A549 (cell line): ENCODE measurements at regions not wholly inside any gene's neighbourhood (a gene's known extent, or its start where the extent isn't known, plus 50 kb on each side); places are given as distances from the start of the nearest gene placed in this dataset.

Source experiments
- ATAC-seq, 2 experiments: fragments of 200-7000 bp in 1 of 2; fragments of >200 bp in 1 of 2; cut with Nextera tagmentation in 1 of 2; cut with Tn5 transposase in 1 of 2; 3 replicates each; pipeline versions ENCODE4 v1.8.0 to v1.9.1; 2018 to 2020; ENCODE audit warnings: mild to moderate bottlenecking in 1 of 2, moderate library complexity in 1 of 2
- CTCF ChIA-PET: fragments of 300-600 bp; sonication (Branson Sonifier 250); formaldehyde crosslinking; extraction: SDS; loops from one replicate; lab custom pipeline; 2021; ENCODE audit warnings: antibody characterized with exemption, inconsistent platforms; lab: Yijun Ruan, JAX
- POLR2A ChIA-PET: fragments of 350-600 bp; formaldehyde crosslinking; extraction: SDS; loops from one replicate; lab custom pipeline; 2021; ENCODE audit warnings: antibody characterized with exemption, inconsistent platforms; lab: Yijun Ruan, JAX
- DNase-seq, 2 experiments: peaks; one replicate each; pipeline versions ENCODE4 v3.0.0 to v3.0.0-alpha.2; 2011 to 2016; ENCODE audit warnings: low read depth in 1 of 2, low spot score in 1 of 2
- FAIRE-seq: peaks from 2 replicates; lab custom pipeline; 2011; peaks lifted over from hg19 to GRCh38; lab: Jason Lieb, UNC
- H3K27ac ChIP-seq, 2 experiments: fragments of >200 bp; sonication (Bioruptor Twin); formaldehyde crosslinking; 3 replicates each; pipeline ENCODE4 v1.5.1; 2016 to 2017
- H3K4me1 ChIP-seq: fragments of >200 bp; sonication (Bioruptor Twin); formaldehyde crosslinking; 3 replicates; pipeline ENCODE4 v1.6.1; 2016
- H3K4me2 ChIP-seq: fragments of >200 bp; sonication (Bioruptor Twin); formaldehyde crosslinking; 3 replicates; pipeline ENCODE4 v1.6.1; 2016
- H3K4me3 ChIP-seq: fragments of >200 bp; sonication (Bioruptor Twin); formaldehyde crosslinking; 3 replicates; pipeline ENCODE4 v1.5.1; 2016
- H3K9me3 ChIP-seq: fragments of >200 bp; sonication (Bioruptor Twin); formaldehyde crosslinking; 3 replicates; pipeline ENCODE4 v1.6.1; 2016
- BHLHE40 ChIP-seq: IDR thresholded peaks from 2 replicates; pipeline ENCODE4 v1.6.1; 2012; ENCODE audit warnings: low read depth, low read length, inconsistent platforms
- CBX2 ChIP-seq: fragments of 200-600 bp; sonication (generic); IDR thresholded peaks from 2 replicates; pipeline ENCODE4 v1.6.1; 2016; ENCODE audit warnings: low read depth, mild to moderate bottlenecking, borderline replicate concordance
- CEBPB ChIP-seq, 2 experiments: fragments of >200 bp in 1 of 2; sonication (Bioruptor Twin) in 1 of 2; formaldehyde crosslinking in 1 of 2; IDR thresholded peaks; 2 replicates each; pipeline ENCODE4 v1.6.1; 2012 to 2016
- CHD4 ChIP-seq: fragments of 200-600 bp; sonication (generic); IDR thresholded peaks from 2 replicates; pipeline ENCODE4 v1.6.1; 2016; ENCODE audit warnings: antibody characterized with exemption, mild to moderate bottlenecking, borderline replicate concordance
- EHF ChIP-seq: fragments of 250-450 bp; sonication (Bioruptor Pico); IDR thresholded peaks from 2 replicates; pipeline ENCODE4 v1.5.0; 2020; ENCODE audit warnings: mild to moderate bottlenecking
- FOSB ChIP-seq: fragments of 250-450 bp; sonication (Bioruptor Pico); IDR thresholded peaks from 2 replicates; pipeline ENCODE4 v1.5.0; 2020; ENCODE audit warnings: mild to moderate bottlenecking, moderate library complexity
- FOSL2 ChIP-seq, 2 experiments: fragments of 450-650 bp in 1 of 2; fragments of >200 bp in 1 of 2; sonication (Bioruptor Twin) in 1 of 2; formaldehyde crosslinking; IDR thresholded peaks; 2 replicates each; pipeline versions ENCODE4 v1.5.0 to v1.6.1; 2016 to 2020; ENCODE audit warnings: mild to moderate bottlenecking in 1 of 2, moderate library complexity in 1 of 2
- FOXS1 ChIP-seq: fragments of 250-450 bp; sonication (Bioruptor Pico); IDR thresholded peaks from 2 replicates; pipeline ENCODE4 v1.5.0; 2020; ENCODE audit warnings: mild to moderate bottlenecking, moderate library complexity
- HEYL ChIP-seq: fragments of 250-450 bp; sonication (Bioruptor Pico); IDR thresholded peaks from 2 replicates; pipeline ENCODE4 v1.8.0; 2021; ENCODE audit warnings: mild to moderate bottlenecking, moderate library complexity
- HOXA7 ChIP-seq: fragments of 250-450 bp; sonication (Bioruptor Pico); IDR thresholded peaks from 2 replicates; pipeline ENCODE4 v1.5.0; 2020; ENCODE audit warnings: mild to moderate bottlenecking, moderate library complexity
- HOXB13 ChIP-seq: fragments of 250-450 bp; sonication (Bioruptor Pico); IDR thresholded peaks from 2 replicates; pipeline ENCODE4 v1.5.0; 2020; ENCODE audit warnings: low read depth, mild to moderate bottlenecking, moderate library complexity
- KDM1A ChIP-seq: fragments of 200-600 bp; sonication (generic); IDR thresholded peaks from 2 replicates; pipeline ENCODE4 v1.6.1; 2016; ENCODE audit warnings: low read depth, mild to moderate bottlenecking
- KDM5A ChIP-seq: fragments of 200-600 bp; sonication (generic); IDR thresholded peaks from 2 replicates; pipeline ENCODE4 v1.6.1; 2016; ENCODE audit warnings: antibody characterized with exemption, mild to moderate bottlenecking
- MAFK ChIP-seq: fragments of 450-650 bp; IDR thresholded peaks from 2 replicates; pipeline ENCODE4 v1.6.1; 2014; ENCODE audit not compliant: partially characterized antibody
- NFE2L2 ChIP-seq: fragments of 150-350 bp; conservative IDR thresholded peaks from 2 replicates; pipeline ENCODE4 v1.6.1; 2014; ENCODE audit warnings: low read length
- NR3C1 ChIP-seq: fragments of >200 bp; sonication (Bioruptor Twin); formaldehyde crosslinking; IDR thresholded peaks from 3 replicates; pipeline ENCODE4 v1.6.1; 2017
- PHF8 ChIP-seq: fragments of 200-600 bp; sonication (generic); IDR thresholded peaks from 2 replicates; pipeline ENCODE4 v1.6.1; 2016; ENCODE audit warnings: low read depth, mild to moderate bottlenecking, antibody characterized with exemption, moderate library complexity, borderline replicate concordance
- POLR2AphosphoS2 ChIP-seq: conservative IDR thresholded peaks from 2 replicates; pipeline ENCODE4 v1.6.1; 2012; ENCODE audit warnings: low read length, improper control_type of control experiment, inconsistent platforms
- RAD21 ChIP-seq, 2 experiments: fragments of >200 bp in 1 of 2; sonication (Bioruptor Twin) in 1 of 2; formaldehyde crosslinking in 1 of 2; IDR thresholded peaks in 1 of 2; conservative IDR thresholded peaks in 1 of 2; 2 replicates in 1 of 2; 3 replicates in 1 of 2; pipeline ENCODE4 v1.6.1; 2012 to 2018; ENCODE audit warnings: inconsistent platforms in 1 of 2
- RCOR1 ChIP-seq: fragments of 150-350 bp; IDR thresholded peaks from 2 replicates; pipeline ENCODE4 v1.6.1; 2014; ENCODE audit warnings: antibody characterized with exemption, low read length, low read depth
- RFX5 ChIP-seq: fragments of 450-650 bp; IDR thresholded peaks from 2 replicates; pipeline ENCODE4 v1.7.1; 2014; ENCODE audit warnings: antibody characterized with exemption, mild to moderate bottlenecking, moderate library complexity
- RNF2 ChIP-seq: fragments of 200-600 bp; sonication (generic); IDR thresholded peaks from 2 replicates; pipeline ENCODE4 v1.6.1; 2016; ENCODE audit warnings: low read depth, mild to moderate bottlenecking, antibody characterized with exemption, moderate library complexity, borderline replicate concordance
- SREBF2 ChIP-seq: fragments of 450-650 bp; IDR thresholded peaks from 2 replicates; pipeline ENCODE4 v1.6.1; 2014; ENCODE audit warnings: mild to moderate bottlenecking, moderate library complexity
- TP53 ChIP-seq: fragments of 250-450 bp; sonication (Bioruptor Pico); IDR thresholded peaks from 2 replicates; pipeline ENCODE4 v1.5.0; 2021; ENCODE audit warnings: mild to moderate bottlenecking, moderate library complexity
- ZC3H11A ChIP-seq: fragments of 450-650 bp; IDR thresholded peaks from 2 replicates; pipeline ENCODE4 v1.6.1; 2014; ENCODE audit warnings: antibody characterized with exemption, mild to moderate bottlenecking
- ZNF302 ChIP-seq: fragments of 250-450 bp; sonication (Bioruptor Pico); IDR thresholded peaks from 2 replicates; pipeline ENCODE4 v1.9.0; 2021; ENCODE audit warnings: inconsistent platforms, mild to moderate bottlenecking, moderate library complexity
- WGBS: methylation state at CpG from one replicate; pipeline ENCODE4 v1.1.6; 2017; ENCODE audit errors: missing lambda C conversion rate; 5-methylcytosine and 5-hydroxymethylcytosine counted together
- TF ChIP-seq, protein P1 (sequence below): fragments of >200 bp; sonication (Bioruptor Twin); formaldehyde crosslinking; IDR thresholded peaks from 3 replicates; pipeline ENCODE4 v1.5.1; 2016
- TF ChIP-seq, protein P2 (sequence below): fragments of 450-650 bp; IDR thresholded peaks from 2 replicates; pipeline ENCODE4 v1.6.1; 2014; ENCODE audit warnings: antibody characterized with exemption
- TF ChIP-seq, protein P3 (sequence below): IDR thresholded peaks from 2 replicates; pipeline ENCODE4 v1.6.1; 2012; ENCODE audit warnings: low read depth, borderline replicate concordance
- TF ChIP-seq, protein P4 (sequence below): IDR thresholded peaks from 2 replicates; pipeline ENCODE4 v1.6.1; 2012

DNA sequence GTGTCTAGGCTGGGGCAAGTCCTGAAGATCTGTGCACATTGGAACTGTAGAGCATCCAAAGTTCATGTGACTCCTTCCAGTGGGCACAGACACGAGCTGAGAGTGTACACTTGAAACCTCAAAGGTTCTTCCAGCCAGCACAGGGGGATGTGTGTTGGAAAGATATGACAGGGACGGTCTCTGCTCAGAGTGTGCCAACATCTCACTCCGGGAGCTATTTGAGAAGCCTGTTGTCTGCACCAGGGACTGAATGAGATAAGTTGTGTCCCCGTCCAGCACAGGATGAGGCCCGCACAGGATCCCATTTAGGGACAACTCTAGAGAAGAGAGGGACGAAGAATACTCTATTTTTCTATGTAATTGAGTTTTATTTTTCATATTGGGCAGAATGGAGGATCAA, 136.3 kb downstream of the SNAPC1 start:
- Histone ChIP-seq H3K4me1 (no peaks in the 10 kb centered on the region), H3K4me2 (no peak overlapping the region), H3K27ac (no peak overlapping the region), H3K4me3 (no peak overlapping the region), H3K9me3 (no peaks in the 10 kb centered on the region; the same call in 2 of the 3 replicates)
- ChIA-PET CTCF (no interaction called here), POLR2A (no interaction called here)
- ATAC-seq (no peak), FAIRE-seq (no peak), DNase-seq (no peak)
- TF ChIP-seq FOSB (CRISPR knock-in tag) (no peak), KDM1A (no peak), POLR2AphosphoS2 (no peak), MAFK (no peak), SREBF2 (no peak), NR3C1 (no peak), HEYL (CRISPR knock-in tag) (no peak), ZNF302 (CRISPR knock-in tag) (no peak), EHF (CRISPR knock-in tag) (no peak), RFX5 (no peak), NFE2L2 (no peak), RAD21 (conservative IDR thresholded peaks at IDR 0.05 in 1 of 2, IDR thresholded peaks at IDR 0.05 in 1 of 2) (no peak), CBX2 (no peak), PHF8 (no peak), FOSL2 (IDR thresholded peaks at IDR 0.05) (no peak), FOSL2 (CRISPR knock-in tag; IDR thresholded peaks at IDR 0.05) (no peak), RCOR1 (no peak), HOXB13 (CRISPR knock-in tag) (no peak), BHLHE40 (no peak)
- TF ChIP-seq, protein P1, sequence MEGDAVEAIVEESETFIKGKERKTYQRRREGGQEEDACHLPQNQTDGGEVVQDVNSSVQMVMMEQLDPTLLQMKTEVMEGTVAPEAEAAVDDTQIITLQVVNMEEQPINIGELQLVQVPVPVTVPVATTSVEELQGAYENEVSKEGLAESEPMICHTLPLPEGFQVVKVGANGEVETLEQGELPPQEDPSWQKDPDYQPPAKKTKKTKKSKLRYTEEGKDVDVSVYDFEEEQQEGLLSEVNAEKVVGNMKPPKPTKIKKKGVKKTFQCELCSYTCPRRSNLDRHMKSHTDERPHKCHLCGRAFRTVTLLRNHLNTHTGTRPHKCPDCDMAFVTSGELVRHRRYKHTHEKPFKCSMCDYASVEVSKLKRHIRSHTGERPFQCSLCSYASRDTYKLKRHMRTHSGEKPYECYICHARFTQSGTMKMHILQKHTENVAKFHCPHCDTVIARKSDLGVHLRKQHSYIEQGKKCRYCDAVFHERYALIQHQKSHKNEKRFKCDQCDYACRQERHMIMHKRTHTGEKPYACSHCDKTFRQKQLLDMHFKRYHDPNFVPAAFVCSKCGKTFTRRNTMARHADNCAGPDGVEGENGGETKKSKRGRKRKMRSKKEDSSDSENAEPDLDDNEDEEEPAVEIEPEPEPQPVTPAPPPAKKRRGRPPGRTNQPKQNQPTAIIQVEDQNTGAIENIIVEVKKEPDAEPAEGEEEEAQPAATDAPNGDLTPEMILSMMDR, result no peak
- TF ChIP-seq, protein P2, sequence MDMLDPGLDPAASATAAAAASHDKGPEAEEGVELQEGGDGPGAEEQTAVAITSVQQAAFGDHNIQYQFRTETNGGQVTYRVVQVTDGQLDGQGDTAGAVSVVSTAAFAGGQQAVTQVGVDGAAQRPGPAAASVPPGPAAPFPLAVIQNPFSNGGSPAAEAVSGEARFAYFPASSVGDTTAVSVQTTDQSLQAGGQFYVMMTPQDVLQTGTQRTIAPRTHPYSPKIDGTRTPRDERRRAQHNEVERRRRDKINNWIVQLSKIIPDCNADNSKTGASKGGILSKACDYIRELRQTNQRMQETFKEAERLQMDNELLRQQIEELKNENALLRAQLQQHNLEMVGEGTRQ, result no peak
- 6% methylated on average over 6 of the region's 6 CpGs for WGBS

DNA sequence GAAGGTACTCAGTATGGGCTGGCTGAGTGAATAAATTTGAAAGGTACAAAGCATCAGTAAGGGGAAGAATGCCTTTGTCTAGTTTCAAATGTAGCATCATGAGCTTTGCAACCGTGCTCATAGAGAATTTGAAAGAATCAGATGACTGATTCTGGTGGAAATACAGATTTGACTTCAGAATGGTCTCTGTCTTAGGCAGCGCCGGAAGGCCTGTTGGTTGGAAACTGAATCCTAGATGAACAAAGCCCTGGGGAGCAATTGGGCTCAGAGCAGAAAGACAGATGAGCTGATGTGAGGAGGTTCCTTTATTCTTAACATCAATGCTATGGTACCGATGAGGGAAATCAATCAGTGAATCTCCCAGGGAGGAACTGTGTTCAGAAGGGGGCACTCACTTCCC, 137.3 kb downstream of the SNAPC1 start:
- FAIRE-seq (no peak), ATAC-seq (no peak), DNase-seq (no peak)
- Histone ChIP-seq H3K9me3 (no peaks in the 10 kb centered on the region; the same call in 2 of the 3 replicates), H3K27ac (no peak overlapping the region), H3K4me3 (no peak overlapping the region), H3K4me2 (no peak overlapping the region), H3K4me1 (no peaks in the 10 kb centered on the region)
- CTCF ChIA-PET, result interaction anchor here (1.2 kb wide), 1 partner anchor 227 kb away, joined by 3 read pairs; no protein-coding TSS in a partner anchor
- 30% methylated on average over 4 of the region's 4 CpGs for WGBS
- POLR2A ChIA-PET, result no interaction called here
- TF ChIP-seq ZC3H11A, result no peak
- no peak for TF ChIP-seq NFE2L2
- TF ChIP-seq HEYL (CRISPR knock-in tag), result no peak
- no peak for TF ChIP-seq KDM5A
- TF ChIP-seq CEBPB (IDR thresholded peaks at IDR 0.05), result no peak
- TF ChIP-seq, protein P3, sequence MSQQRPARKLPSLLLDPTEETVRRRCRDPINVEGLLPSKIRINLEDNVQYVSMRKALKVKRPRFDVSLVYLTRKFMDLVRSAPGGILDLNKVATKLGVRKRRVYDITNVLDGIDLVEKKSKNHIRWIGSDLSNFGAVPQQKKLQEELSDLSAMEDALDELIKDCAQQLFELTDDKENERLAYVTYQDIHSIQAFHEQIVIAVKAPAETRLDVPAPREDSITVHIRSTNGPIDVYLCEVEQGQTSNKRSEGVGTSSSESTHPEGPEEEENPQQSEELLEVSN, result no peak
- TF ChIP-seq BHLHE40, result no peak
- no peak for TF ChIP-seq TP53
- no peak for TF ChIP-seq FOXS1 (CRISPR knock-in tag)
- TF ChIP-seq RNF2, result no peak
- no peak for TF ChIP-seq EHF (CRISPR knock-in tag)
- TF ChIP-seq FOSL2 (IDR thresholded peaks at IDR 0.05), result no peak
- no peak for TF ChIP-seq FOSL2 (CRISPR knock-in tag; IDR thresholded peaks at IDR 0.05)
- TF ChIP-seq, protein P4, sequence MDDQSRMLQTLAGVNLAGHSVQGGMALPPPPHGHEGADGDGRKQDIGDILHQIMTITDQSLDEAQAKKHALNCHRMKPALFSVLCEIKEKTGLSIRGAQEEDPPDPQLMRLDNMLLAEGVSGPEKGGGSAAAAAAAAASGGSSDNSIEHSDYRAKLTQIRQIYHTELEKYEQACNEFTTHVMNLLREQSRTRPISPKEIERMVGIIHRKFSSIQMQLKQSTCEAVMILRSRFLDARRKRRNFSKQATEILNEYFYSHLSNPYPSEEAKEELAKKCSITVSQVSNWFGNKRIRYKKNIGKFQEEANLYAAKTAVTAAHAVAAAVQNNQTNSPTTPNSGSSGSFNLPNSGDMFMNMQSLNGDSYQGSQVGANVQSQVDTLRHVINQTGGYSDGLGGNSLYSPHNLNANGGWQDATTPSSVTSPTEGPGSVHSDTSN, result no peak
- TF ChIP-seq CHD4, result no peak
- TF ChIP-seq, protein P2, result no peak
- no peak for TF ChIP-seq HOXA7 (CRISPR knock-in tag)
- TF ChIP-seq RFX5, result no peak
- TF ChIP-seq RCOR1, result no peak
- no peak for TF ChIP-seq ZNF302 (CRISPR knock-in tag)
- no peak for TF ChIP-seq KDM1A
